ENCODE measurements at regions not wholly inside any gene's neighbourhood (a gene's known extent, or its start where the extent isn't known, plus 50 kb on each side); places are given as distances from the start of the nearest gene placed in this dataset.

DNA sequence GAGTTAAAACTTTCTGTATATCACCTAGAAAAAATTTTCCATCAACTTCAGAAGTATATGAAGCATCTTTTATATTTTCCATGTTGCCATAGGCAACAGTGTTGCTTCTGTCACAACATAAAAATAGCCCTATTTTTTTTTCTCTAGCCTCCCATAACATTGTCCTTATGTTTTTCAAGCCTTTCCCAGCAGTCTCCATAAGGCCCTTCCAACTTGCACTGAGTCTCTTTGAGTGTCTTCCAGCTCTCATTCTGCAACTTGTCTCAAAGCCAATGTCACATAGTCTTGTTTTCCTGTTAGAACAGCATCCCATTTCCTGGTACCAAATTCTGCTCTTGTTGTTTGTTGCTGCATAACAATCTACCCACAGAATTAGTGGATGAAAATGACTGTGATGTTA lies 1055.5 kb upstream of the GHITM start:
- TF ChIP-seq, protein P1, sequence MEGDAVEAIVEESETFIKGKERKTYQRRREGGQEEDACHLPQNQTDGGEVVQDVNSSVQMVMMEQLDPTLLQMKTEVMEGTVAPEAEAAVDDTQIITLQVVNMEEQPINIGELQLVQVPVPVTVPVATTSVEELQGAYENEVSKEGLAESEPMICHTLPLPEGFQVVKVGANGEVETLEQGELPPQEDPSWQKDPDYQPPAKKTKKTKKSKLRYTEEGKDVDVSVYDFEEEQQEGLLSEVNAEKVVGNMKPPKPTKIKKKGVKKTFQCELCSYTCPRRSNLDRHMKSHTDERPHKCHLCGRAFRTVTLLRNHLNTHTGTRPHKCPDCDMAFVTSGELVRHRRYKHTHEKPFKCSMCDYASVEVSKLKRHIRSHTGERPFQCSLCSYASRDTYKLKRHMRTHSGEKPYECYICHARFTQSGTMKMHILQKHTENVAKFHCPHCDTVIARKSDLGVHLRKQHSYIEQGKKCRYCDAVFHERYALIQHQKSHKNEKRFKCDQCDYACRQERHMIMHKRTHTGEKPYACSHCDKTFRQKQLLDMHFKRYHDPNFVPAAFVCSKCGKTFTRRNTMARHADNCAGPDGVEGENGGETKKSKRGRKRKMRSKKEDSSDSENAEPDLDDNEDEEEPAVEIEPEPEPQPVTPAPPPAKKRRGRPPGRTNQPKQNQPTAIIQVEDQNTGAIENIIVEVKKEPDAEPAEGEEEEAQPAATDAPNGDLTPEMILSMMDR (conservative IDR thresholded peaks at IDR 0.05) = no peak
- no peaks in the 10 kb centered on the region for H3K36me3 Mint-ChIP-seq (ENCODE audit: low read depth)
- no peak overlapping the region for H3K4me3 Mint-ChIP-seq
- no peaks in the 10 kb centered on the region for H3K27me3 Mint-ChIP-seq (ENCODE audit: low read depth)
- no peak overlapping the region for H3K27ac Mint-ChIP-seq (ENCODE audit: unreplicated experiment)
- DNase-seq (ENCODE audit: low read depth, low spot score) = no peak
- H3K4me1 Mint-ChIP-seq = peaks cover 3% of the 10 kb centered on the region
- H3K9me3 Mint-ChIP-seq = no peaks in the 10 kb centered on the region

DNA sequence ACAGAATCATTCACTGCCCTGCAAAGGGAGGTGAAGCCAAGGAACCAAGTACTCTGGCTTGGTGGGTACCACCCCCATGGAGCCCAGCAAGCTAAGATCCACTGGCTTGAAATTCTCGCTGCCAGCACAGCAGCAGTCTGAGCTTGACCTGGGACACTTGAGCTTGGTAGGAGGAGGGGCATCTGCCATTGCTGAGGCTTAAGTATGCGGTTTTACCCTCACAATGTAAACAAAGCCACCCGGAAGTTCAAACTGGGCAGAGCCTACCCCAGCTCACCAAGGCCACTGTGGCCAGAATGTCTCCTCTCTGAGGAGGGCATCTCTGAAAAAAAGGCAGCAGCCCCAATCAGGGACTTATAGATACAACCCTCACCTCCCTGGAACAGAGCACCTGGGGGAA lies 1050.0 kb upstream of the GHITM start:
- no peak overlapping the region for H3K27ac Mint-ChIP-seq (ENCODE audit: unreplicated experiment)
- TF ChIP-seq, protein P1 (conservative IDR thresholded peaks at IDR 0.05) = no peak
- no peaks in the 10 kb centered on the region for H3K36me3 Mint-ChIP-seq (ENCODE audit: low read depth)
- peaks cover 6% of the 10 kb centered on the region for H3K27me3 Mint-ChIP-seq (ENCODE audit: low read depth)
- H3K4me1 Mint-ChIP-seq = no peaks in the 10 kb centered on the region
- peaks cover 2% of the 10 kb centered on the region for H3K9me3 Mint-ChIP-seq
- no peak overlapping the region for H3K4me3 Mint-ChIP-seq
- no peak for DNase-seq (ENCODE audit: low read depth, low spot score)

DNA sequence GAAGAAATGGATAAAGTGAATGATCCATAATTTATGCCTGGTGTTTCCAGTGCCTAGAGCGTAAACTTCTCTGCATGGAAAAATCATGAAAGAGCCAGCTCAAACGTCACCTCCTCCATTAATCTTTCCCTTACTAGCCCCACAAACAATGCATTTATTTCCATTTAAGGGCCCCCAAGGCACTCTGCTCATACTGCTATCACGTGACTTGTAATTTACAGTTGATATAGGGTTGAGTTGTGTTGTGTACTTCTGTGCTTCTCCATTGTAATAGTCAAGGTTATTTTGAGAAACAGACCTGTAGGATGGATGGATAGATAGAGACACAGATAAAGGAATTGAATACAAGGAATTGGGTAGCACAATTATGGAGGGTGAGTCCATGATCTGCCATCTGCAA lies 1034.7 kb upstream of the GHITM start:
- TF ChIP-seq, protein P1 (conservative IDR thresholded peaks at IDR 0.05) = no peak
- Mint-ChIP-seq H3K27me3 (ENCODE audit: low read depth) (no peaks in the 10 kb centered on the region), H3K36me3 (ENCODE audit: low read depth) (no peaks in the 10 kb centered on the region), H3K9me3 (no peaks in the 10 kb centered on the region), H3K4me1 (no peaks in the 10 kb centered on the region), H3K27ac (ENCODE audit: unreplicated experiment) (no peak overlapping the region), H3K4me3 (no peak overlapping the region)
- DNase-seq (ENCODE audit: low read depth, low spot score) = no peak

DNA sequence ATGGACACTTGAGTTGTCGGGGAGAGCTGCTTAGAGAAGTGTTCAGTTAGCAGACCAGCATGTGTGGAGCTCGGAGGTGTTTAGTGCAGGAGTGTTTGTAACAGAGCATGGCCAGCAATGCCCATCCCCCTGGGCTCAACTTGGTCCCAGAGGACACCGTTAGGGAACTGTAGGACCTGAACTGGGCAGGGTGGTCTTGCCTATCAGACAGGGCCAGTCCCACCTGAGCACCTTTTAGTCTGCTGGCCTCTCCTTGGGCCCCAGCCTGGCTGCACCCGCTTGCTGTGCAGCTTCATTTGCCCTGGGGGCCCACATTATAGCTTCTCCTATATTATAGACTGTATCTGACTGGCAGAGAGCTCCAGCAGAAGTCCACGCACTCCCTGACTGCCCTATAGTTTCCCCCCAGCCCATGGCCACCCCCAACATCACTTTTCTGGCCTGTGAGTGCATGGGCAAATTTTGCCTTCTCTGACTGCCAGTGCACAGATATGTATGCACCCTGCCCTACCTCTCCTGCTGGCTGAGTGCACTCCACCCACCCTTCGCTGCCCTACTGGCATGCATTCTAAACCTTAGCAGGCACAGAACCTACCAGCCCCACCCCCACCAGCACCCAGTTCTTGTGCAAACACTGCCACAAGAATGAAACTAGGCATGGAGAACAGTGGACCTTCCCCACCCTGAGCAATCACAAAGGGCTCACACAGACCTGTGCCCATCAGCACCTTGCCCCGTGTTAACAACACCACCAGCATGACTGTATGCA lies 1030.6 kb upstream of the GHITM start:
- Mint-ChIP-seq H3K9me3 (peaks cover 19% of the 10 kb centered on the region), H3K36me3 (ENCODE audit: low read depth) (no peaks in the 10 kb centered on the region), H3K27ac (ENCODE audit: unreplicated experiment) (no peak overlapping the region), H3K4me1 (no peaks in the 10 kb centered on the region), H3K4me3 (no peak overlapping the region), H3K27me3 (ENCODE audit: low read depth) (no peaks in the 10 kb centered on the region)
- TF ChIP-seq, protein P1 (conservative IDR thresholded peaks at IDR 0.05) = no peak
- no peak for DNase-seq (ENCODE audit: low read depth, low spot score)

DNA sequence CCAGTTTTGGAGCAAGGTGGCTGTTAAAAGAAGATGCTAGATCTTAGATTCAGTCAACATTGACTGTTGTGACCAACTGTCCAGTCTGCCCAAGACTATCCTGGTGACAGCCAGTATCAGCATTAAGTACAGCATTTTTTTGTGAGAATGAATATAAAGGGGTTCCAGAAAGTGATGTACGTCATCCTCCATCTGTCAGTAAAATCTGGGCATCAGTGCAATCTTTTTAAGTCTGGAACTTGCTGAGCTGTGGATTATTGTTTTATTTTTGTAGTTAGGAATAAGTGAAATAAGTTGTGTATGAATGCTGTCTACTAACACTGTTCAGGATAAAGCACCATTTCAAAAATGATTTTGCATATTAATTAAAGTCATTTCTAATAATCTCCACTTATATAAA lies 1020.0 kb upstream of the GHITM start:
- Mint-ChIP-seq H3K36me3 (ENCODE audit: low read depth) (no peaks in the 10 kb centered on the region), H3K4me3 (no peak overlapping the region), H3K27me3 (ENCODE audit: low read depth) (no peaks in the 10 kb centered on the region), H3K4me1 (no peaks in the 10 kb centered on the region), H3K27ac (ENCODE audit: unreplicated experiment) (no peak overlapping the region), H3K9me3 (no peaks in the 10 kb centered on the region)
- TF ChIP-seq, protein P1 (conservative IDR thresholded peaks at IDR 0.05) = no peak
- DNase-seq (ENCODE audit: low read depth, low spot score) = no peak
